A549 (cell line): ENCODE measurements at regions not wholly inside any gene's neighbourhood (a gene's known extent, or its start where the extent isn't known, plus 50 kb on each side); places are given as distances from the start of the nearest gene placed in this dataset.
A peak's percentile ranks its signal among the peaks of the same experiment; 100 is the strongest.

Experiments used
- ATAC-seq, 2 experiments: fragments of 200-7000 bp in 1 of 2; fragments of >200 bp in 1 of 2; cut with Nextera tagmentation in 1 of 2; cut with Tn5 transposase in 1 of 2; 3 replicates each; pipeline versions ENCODE4 v1.8.0 to v1.9.1; 2018 to 2020; ENCODE audit warnings: mild to moderate bottlenecking in 1 of 2, moderate library complexity in 1 of 2
- CTCF ChIA-PET: fragments of 300-600 bp; sonication (Branson Sonifier 250); formaldehyde crosslinking; extraction: SDS; loops from one replicate; lab custom pipeline; 2021; ENCODE audit warnings: antibody characterized with exemption, inconsistent platforms; lab: Yijun Ruan, JAX
- POLR2A ChIA-PET: fragments of 350-600 bp; formaldehyde crosslinking; extraction: SDS; loops from one replicate; lab custom pipeline; 2021; ENCODE audit warnings: antibody characterized with exemption, inconsistent platforms; lab: Yijun Ruan, JAX
- DNase-seq, 2 experiments: peaks; one replicate each; pipeline versions ENCODE4 v3.0.0 to v3.0.0-alpha.2; 2011 to 2016; ENCODE audit warnings: low read depth in 1 of 2, low spot score in 1 of 2
- FAIRE-seq: peaks from 2 replicates; lab custom pipeline; 2011; peaks lifted over from hg19 to GRCh38; lab: Jason Lieb, UNC
- H3K27ac ChIP-seq, 2 experiments: fragments of >200 bp; sonication (Bioruptor Twin); formaldehyde crosslinking; 3 replicates each; pipeline ENCODE4 v1.5.1; 2016 to 2017
- H3K4me1 ChIP-seq: fragments of >200 bp; sonication (Bioruptor Twin); formaldehyde crosslinking; 3 replicates; pipeline ENCODE4 v1.6.1; 2016
- H3K4me2 ChIP-seq: fragments of >200 bp; sonication (Bioruptor Twin); formaldehyde crosslinking; 3 replicates; pipeline ENCODE4 v1.6.1; 2016
- H3K4me3 ChIP-seq: fragments of >200 bp; sonication (Bioruptor Twin); formaldehyde crosslinking; 3 replicates; pipeline ENCODE4 v1.5.1; 2016
- H3K9me3 ChIP-seq: fragments of >200 bp; sonication (Bioruptor Twin); formaldehyde crosslinking; 3 replicates; pipeline ENCODE4 v1.6.1; 2016
- BHLHE40 ChIP-seq: IDR thresholded peaks from 2 replicates; pipeline ENCODE4 v1.6.1; 2012; ENCODE audit warnings: low read depth, low read length, inconsistent platforms
- CBX2 ChIP-seq: fragments of 200-600 bp; sonication (generic); IDR thresholded peaks from 2 replicates; pipeline ENCODE4 v1.6.1; 2016; ENCODE audit warnings: low read depth, mild to moderate bottlenecking, borderline replicate concordance
- CHD4 ChIP-seq: fragments of 200-600 bp; sonication (generic); IDR thresholded peaks from 2 replicates; pipeline ENCODE4 v1.6.1; 2016; ENCODE audit warnings: antibody characterized with exemption, mild to moderate bottlenecking, borderline replicate concordance
- E2F6 ChIP-seq: IDR thresholded peaks from 2 replicates; pipeline ENCODE4 v1.6.1; 2012; ENCODE audit warnings: low read depth, borderline replicate concordance
- ELK1 ChIP-seq: fragments of 150-350 bp; IDR thresholded peaks from 2 replicates; pipeline ENCODE4 v1.6.1; 2014; ENCODE audit warnings: low read depth, mild to moderate bottlenecking, low read length
- ESRRA ChIP-seq: fragments of 150-350 bp; IDR thresholded peaks from 2 replicates; pipeline ENCODE4 v1.6.1; 2014; ENCODE audit warnings: mild to moderate bottlenecking, low read length, borderline replicate concordance
- HDAC2 ChIP-seq: fragments of 200-600 bp; sonication (generic); IDR thresholded peaks from 2 replicates; pipeline ENCODE4 v1.6.1; 2016
- HOXA7 ChIP-seq: fragments of 250-450 bp; sonication (Bioruptor Pico); IDR thresholded peaks from 2 replicates; pipeline ENCODE4 v1.5.0; 2020; ENCODE audit warnings: mild to moderate bottlenecking, moderate library complexity
- MAFK ChIP-seq: fragments of 450-650 bp; IDR thresholded peaks from 2 replicates; pipeline ENCODE4 v1.6.1; 2014; ENCODE audit not compliant: partially characterized antibody
- MAX ChIP-seq: IDR thresholded peaks from 2 replicates; pipeline ENCODE4 v1.6.1; 2012
- MAZ ChIP-seq: fragments of 150-350 bp; IDR thresholded peaks from 2 replicates; pipeline ENCODE4 v1.6.1; 2014; ENCODE audit warnings: antibody characterized with exemption, low read depth, low read length, borderline replicate concordance
- NR3C1 ChIP-seq: fragments of >200 bp; sonication (Bioruptor Twin); formaldehyde crosslinking; IDR thresholded peaks from 3 replicates; pipeline ENCODE4 v1.6.1; 2017
- POLR2A ChIP-seq: IDR thresholded peaks from 2 replicates; pipeline ENCODE4 v1.6.1; 2012; ENCODE audit warnings: mild to moderate bottlenecking, low read length
- RARB ChIP-seq: fragments of 250-450 bp; sonication (Bioruptor Pico); IDR thresholded peaks from 2 replicates; pipeline ENCODE4 v1.8.0; 2021; ENCODE audit warnings: mild to moderate bottlenecking, moderate library complexity
- TFCP2L1 ChIP-seq: fragments of 250-450 bp; sonication (Bioruptor Pico); IDR thresholded peaks from 2 replicates; pipeline ENCODE4 v1.5.0; 2021; ENCODE audit warnings: mild to moderate bottlenecking
- ZFP36 ChIP-seq: fragments of 450-650 bp; IDR thresholded peaks from 2 replicates; pipeline ENCODE4 v1.6.1; 2014; ENCODE audit warnings: borderline replicate concordance; ENCODE audit not compliant: partially characterized antibody
- WGBS: methylation state at CpG from one replicate; pipeline ENCODE4 v1.1.6; 2017; ENCODE audit errors: missing lambda C conversion rate; 5-methylcytosine and 5-hydroxymethylcytosine counted together

GRCh38 chrY:21075658-21076057 lies 319.8 kb downstream of the RPS4Y2 start:
- H3K4me1 ChIP-seq = no peaks in the 10 kb centered on the region
- H3K4me3 ChIP-seq = no peak overlapping the region
- no peaks in the 10 kb centered on the region for H3K9me3 ChIP-seq
- no peak for ATAC-seq
- CTCF ChIA-PET = no interaction called here
- TF ChIP-seq ELK1 (no peak), RARB (CRISPR knock-in tag) (no peak), NR3C1 (no peak), ESRRA (no peak), ZFP36 (no peak), CBX2 (no peak), CHD4 (no peak), POLR2A (no peak), TFCP2L1 (no peak)
- no peak overlapping the region for H3K4me2 ChIP-seq
- H3K27ac ChIP-seq = no peak overlapping the region
- whole genome bisulfite sequencing = 4% methylated on average over 3 of the region's 3 CpGs
- POLR2A ChIA-PET = no interaction called here
- no peak for DNase-seq
- no peak for FAIRE-seq

- ChIA-PET CTCF (no interaction called here), POLR2A (no interaction called here)
- DNase-seq = no peak
- FAIRE-seq = no peak
- no peak overlapping the region for H3K4me2 ChIP-seq
- H3K27ac ChIP-seq = no peak overlapping the region
- no peak overlapping the region for H3K4me3 ChIP-seq
- no peaks in the 10 kb centered on the region for H3K4me1 ChIP-seq
- H3K9me3 ChIP-seq = no peaks in the 10 kb centered on the region
- no peak for TF ChIP-seq ELK1
- peak; percentile 22 for TF ChIP-seq MAFK
- no peak for TF ChIP-seq E2F6
- ATAC-seq = no peak
- WGBS = 3% methylated on average over 2 of the region's 2 CpGs
Observed at GRCh38 chrY:21079670-21080069, 323.8 kb downstream of the RPS4Y2 start.

- ATAC-seq = no peak
- no peaks in the 10 kb centered on the region for H3K9me3 ChIP-seq
- 14% methylated on average over 4 of the region's 4 CpGs for WGBS
Observed at GRCh38 chrY:21081640-21082611, 326.0 kb downstream of the RPS4Y2 start.

GRCh38 chrY:21082639-21083038 lies 326.7 kb downstream of the RPS4Y2 start:
- POLR2A ChIA-PET = no interaction called here
- H3K9me3 ChIP-seq = no peaks in the 10 kb centered on the region

More at GRCh38 chrY:21081640-21082611, 326.0 kb downstream of the RPS4Y2 start:
- H3K4me3 ChIP-seq = no peak overlapping the region
- H3K27ac ChIP-seq = no peak overlapping the region
- H3K4me1 ChIP-seq = no peaks in the 10 kb centered on the region
- H3K4me2 ChIP-seq = no peak overlapping the region
- ChIA-PET POLR2A (no interaction called here), CTCF (no interaction called here)
- DNase-seq (no peak), FAIRE-seq (no peak)
- no peak for TF ChIP-seq BHLHE40
- TF ChIP-seq RARB (CRISPR knock-in tag) = no peak
- TF ChIP-seq MAZ = no peak
- no peak for TF ChIP-seq MAX
- TF ChIP-seq HDAC2 = no peak

More at GRCh38 chrY:21082639-21083038, 326.7 kb downstream of the RPS4Y2 start:
- no peak for FAIRE-seq
- TF ChIP-seq HOXA7 (CRISPR knock-in tag) = no peak
- DNase-seq = no peak
- CTCF ChIA-PET = no interaction called here
- Histone ChIP-seq H3K27ac (no peak overlapping the region), H3K4me1 (no peaks in the 10 kb centered on the region), H3K4me2 (no peak overlapping the region), H3K4me3 (no peak overlapping the region)
- ATAC-seq = no peak
